GM12878 (cell line): ENCODE measurements at regions not wholly inside any gene's neighbourhood (a gene's known extent, or its start where the extent isn't known, plus 50 kb on each side); places are given as distances from the start of the nearest gene placed in this dataset.

Source experiments
- ATAC-seq: fragments of 200-7000 bp; cut with Tn5 transposase; 3 replicates; pipeline ENCODE4 v1.9.1; 2020; ENCODE audit warnings: mild to moderate bottlenecking, moderate library complexity
- BruUV-seq: library from RNA; stranded (reverse); fragments of 400-500 nt; replicated peaks from 2 replicates; lab custom pipeline; 2021; lab: Mats Ljungman, UMichigan
- CTCF ChIA-PET: fragments of 300-600 bp; sonication (Branson Sonifier 250); formaldehyde crosslinking; extraction: SDS; loops from one replicate; lab custom pipeline; 2021; ENCODE audit warnings: inconsistent platforms; lab: Yijun Ruan, JAX
- POLR2A ChIA-PET: fragments of 350-600 bp; formaldehyde crosslinking; extraction: SDS; loops from one replicate; lab custom pipeline; 2021; ENCODE audit warnings: inconsistent platforms; lab: Charles Lee
- RAD21 ChIA-PET: fragments of 300-600 bp; sonication (Branson Sonifier 250); formaldehyde crosslinking; loops from one replicate; lab custom pipeline; 2023; ENCODE audit warnings: antibody characterized with exemption; ENCODE audit not compliant: unreplicated experiment; lab: Charles Lee
- SMC1A ChIA-PET: fragments of 300-600 bp; sonication (Branson Sonifier 250); formaldehyde crosslinking; loops from one replicate; lab custom pipeline; 2023; ENCODE audit not compliant: unreplicated experiment, uncharacterized antibody; lab: Charles Lee
- DNase-seq: peaks from one replicate; pipeline ENCODE4 v3.0.0-alpha.2; 2011; ENCODE audit warnings: low read depth, low spot score
- FAIRE-seq: peaks from 3 replicates; lab custom pipeline; 2011; peaks lifted over from hg19 to GRCh38; lab: Jason Lieb, UNC
- H2AFZ ChIP-seq: 2 replicates; pipeline ENCODE4 v1.6.0; 2011; ENCODE audit warnings: low read depth, low read length, control low read depth; ENCODE audit not compliant: control insufficient read depth
- H3K27ac ChIP-seq: 2 replicates; pipeline ENCODE4 v1.5.1; 2011; ENCODE audit warnings: control low read depth; ENCODE audit not compliant: control insufficient read depth, insufficient read depth
- H3K27me3 ChIP-seq, 2 experiments: replicated peaks in 1 of 2; 2 replicates each; pipeline versions ENCODE4 v1.6.0 to v1.6.1; 2011; ENCODE audit warnings: low read length in 1 of 2; ENCODE audit not compliant: control insufficient read depth in 2 of 2, insufficient read depth in 2 of 2
- H3K36me3 ChIP-seq, 2 experiments: 2 replicates each; pipeline ENCODE4 v1.5.1; 2011; ENCODE audit warnings: low read length in 1 of 2; ENCODE audit not compliant: control insufficient read depth in 2 of 2, insufficient read depth in 2 of 2
- H3K4me1 ChIP-seq: 2 replicates; pipeline ENCODE4 v1.6.1; 2011; ENCODE audit warnings: mild to moderate bottlenecking, low read length, moderate library complexity, mixed read lengths; ENCODE audit not compliant: control insufficient read depth, insufficient read depth
- H3K4me2 ChIP-seq: 2 replicates; pipeline ENCODE4 v1.6.0; 2011; ENCODE audit warnings: control low read depth; ENCODE audit not compliant: control insufficient read depth, insufficient read depth
- H3K4me3 ChIP-seq: fragments of 200-600 bp; sonication (generic); 2 replicates; pipeline ENCODE4 v1.5.1; 2016
- H3K79me2 ChIP-seq: 2 replicates; pipeline ENCODE4 v1.6.0; 2011; ENCODE audit warnings: low read length; ENCODE audit not compliant: control insufficient read depth, insufficient read depth
- H3K9ac ChIP-seq: 2 replicates; pipeline ENCODE4 v1.8.0; 2011; ENCODE audit warnings: low read length, control low read depth, mixed read lengths; ENCODE audit not compliant: control insufficient read depth, insufficient read depth
- H3K9me3 ChIP-seq: replicated peaks from 3 replicates; pipeline ENCODE4 v1.5.1; 2011; ENCODE audit warnings: mild to moderate bottlenecking, low read length; ENCODE audit not compliant: control insufficient read depth, insufficient read depth
- H4K20me1 ChIP-seq: 2 replicates; pipeline ENCODE4 v1.6.0; 2011; ENCODE audit not compliant: control insufficient read depth, insufficient read depth
- BACH1 ChIP-seq: fragments of 450-650 bp; IDR thresholded peaks from 2 replicates; pipeline ENCODE4 v1.6.1; 2017; ENCODE audit warnings: mild to moderate bottlenecking, borderline replicate concordance
- IRF4 ChIP-seq: IDR thresholded peaks from 2 replicates; pipeline ENCODE4 v1.6.1; 2011; ENCODE audit warnings: low read depth, low read length
- MYC ChIP-seq: IDR thresholded peaks from 2 replicates; pipeline ENCODE4 v1.6.1; 2011; ENCODE audit warnings: mild to moderate bottlenecking, low read length, moderate library complexity, inconsistent platforms; ENCODE audit not compliant: insufficient read depth, insufficient replicate concordance, insufficient read length, severe bottlenecking
- POLR2AphosphoS5 ChIP-seq: IDR thresholded peaks from 2 replicates; pipeline ENCODE4 v1.6.1; 2011; ENCODE audit warnings: mild to moderate bottlenecking, low read length, inconsistent platforms
- POU2F2 ChIP-seq: IDR thresholded peaks from 3 replicates; pipeline ENCODE4 v1.6.1; 2011; ENCODE audit warnings: low read depth, mild to moderate bottlenecking, low read length, borderline replicate concordance
- STAT3 ChIP-seq: IDR thresholded peaks from 2 replicates; pipeline ENCODE4 v1.6.1; 2011; ENCODE audit warnings: low read depth, low read length, improper control_type of control experiment
- SUZ12 ChIP-seq: fragments of 200-600 bp; sonication (generic); IDR thresholded peaks from one replicate; pipeline ENCODE4 v1.6.1; 2018; ENCODE audit warnings: antibody characterized with exemption, mild to moderate bottlenecking; ENCODE audit not compliant: unreplicated experiment
- TCF7 ChIP-seq: IDR thresholded peaks from 2 replicates; pipeline ENCODE4 v1.6.1; 2014; ENCODE audit warnings: antibody characterized with exemption, borderline replicate concordance
- ZBED1 ChIP-seq: IDR thresholded peaks from 2 replicates; pipeline ENCODE4 v1.6.1; 2016; ENCODE audit warnings: borderline replicate concordance
- WGBS: methylation state at CpG from one replicate; pipeline ENCODE4 v1.1.6; 2016; ENCODE audit warnings: low lambda C conversion rate; ENCODE audit not compliant: insufficient replicate concordance, insufficient coverage; ENCODE audit errors: missing lambda C conversion rate; 5-methylcytosine and 5-hydroxymethylcytosine counted together
- in situ Hi-C: fragments of 300-500 bp; cut with MboI; formaldehyde crosslinking; loops from 9 replicates; pipeline ENCODE4 v1.14.3; 2018; ENCODE audit warnings: mixed read lengths
- intact Hi-C: fragments of 100-400 bp; cut with micrococcal nuclease; formaldehyde crosslinking; loops from one replicate; pipeline ENCODE4 v1.14.2; 2022; ENCODE audit not compliant: unreplicated experiment

GRCh38 chr15:69576948-69577351 is 124.3 kb downstream of the RPLP1 start:
- Histone ChIP-seq H3K9ac (no peak overlapping the region), H3K4me3 (no peak overlapping the region), H2AFZ (no peak overlapping the region), H3K36me3 (no peaks in the 10 kb centered on the region), H3K4me2 (no peak overlapping the region), H4K20me1 (no peaks in the 10 kb centered on the region), H3K79me2 (no peaks in the 10 kb centered on the region), H3K27ac (no peak overlapping the region), H3K4me1 (peaks cover 5% of the 10 kb centered on the region; the same call in 1 of the 2 replicates), H3K9me3 (no peaks in the 10 kb centered on the region), H3K27me3 (peaks cover 0 to 5% of the 10 kb centered on the region in 2 experiments; a peak in 3 of 4 replicates)
- WGBS, result 63% methylated on average over 4 of the region's 4 CpGs
- no peak for DNase-seq
- ATAC-seq, result no peak
- ChIA-PET RAD21 (interaction anchor here (0.8 to 3.1 kb wide), 7 partner anchors 25 to 890 kb away, joined by 3 to 8 read pairs (median 4); partner anchors contain the start of gene TLE3), SMC1A (interaction anchor here (0.6 to 1.7 kb wide), 8 partner anchors 76 to 890 kb away, joined by 3 to 6 read pairs (median 4); no protein-coding TSS in a partner anchor), CTCF (interaction anchor here (0.6 to 2.5 kb wide), 14 partner anchors 10 to 911 kb away, joined by 3 to 9 read pairs (median 5); partner anchors contain the start of gene TLE3), POLR2A (interaction anchor here (0.6 kb wide), 1 partner anchor 47 kb away, joined by 3 read pairs; no protein-coding TSS in a partner anchor)
- BruUV-seq, result no TSS peak
- no peak for TF ChIP-seq BACH1
- no peak for TF ChIP-seq SUZ12
- no peak for TF ChIP-seq STAT3
- TF ChIP-seq POU2F2, result no peak
- TF ChIP-seq ZBED1, result no peak
- TF ChIP-seq MYC, result no peak
- no peak for TF ChIP-seq TCF7
- TF ChIP-seq POLR2AphosphoS5, result no peak
- no peak for TF ChIP-seq IRF4
- FAIRE-seq, result no peak
- in situ Hi-C loops (no loop called here), intact Hi-C loops (loop anchor here (5.0 to 10.0 kb wide), 4 partner anchors 148 to 910 kb away; no protein-coding TSS in a partner anchor)
